Endothelial cell of umbilical vein (primary cell): ENCODE measurements at regions not wholly inside any gene's neighbourhood (a gene's known extent, or its start where the extent isn't known, plus 50 kb on each side); places are given as distances from the start of the nearest gene placed in this dataset.

Experiments
- BruUV-seq: library from RNA; stranded (reverse); fragments of 400-500 nt; replicated peaks from 2 replicates; lab custom pipeline; 2021; lab: Mats Ljungman, UMichigan
- CTCF ChIA-PET: fragments of 300-600, 350-600 bp; sonication (Branson Sonifier 250); formaldehyde crosslinking; loops from one replicate; lab custom pipeline; 2021; ENCODE audit warnings: antibody characterized with exemption, inconsistent platforms; lab: Charles Lee
- POLR2A ChIA-PET: fragments of 300-600, 350-600 bp; sonication (Branson Sonifier 250); formaldehyde crosslinking; loops from one replicate; lab custom pipeline; 2021; ENCODE audit warnings: antibody characterized with exemption, inconsistent platforms; lab: Charles Lee
- DNase-seq: peaks from one replicate; pipeline ENCODE4 v3.0.0-alpha.2; 2011; ENCODE audit warnings: low read depth, low spot score
- FAIRE-seq: peaks from 2 replicates; lab custom pipeline; 2011; peaks lifted over from hg19 to GRCh38; lab: Jason Lieb, UNC
- H2AFZ ChIP-seq: 2 replicates; pipeline ENCODE4 v1.6.0; 2012; ENCODE audit warnings: low read depth, low read length, control low read depth, inconsistent platforms
- H3K27ac ChIP-seq: 2 replicates; pipeline ENCODE4 v1.5.1; 2011; ENCODE audit warnings: low read depth, mild to moderate bottlenecking, control low read depth, low read length, moderate library complexity; ENCODE audit not compliant: insufficient read depth
- H3K27me3 ChIP-seq, 2 experiments: 2 replicates each; pipeline versions ENCODE4 v1.6.0 to v1.6.1; 2011; ENCODE audit warnings: low read length in 2 of 2, mixed read lengths in 1 of 2; ENCODE audit not compliant: control insufficient read depth in 2 of 2, insufficient read depth in 2 of 2
- H3K36me3 ChIP-seq, 2 experiments: 2 replicates in 1 of 2; 3 replicates in 1 of 2; pipeline ENCODE4 v1.5.1; 2011; ENCODE audit warnings: low read length in 2 of 2, mild to moderate bottlenecking in 1 of 2, moderate library complexity in 1 of 2; ENCODE audit not compliant: control insufficient read depth in 2 of 2, insufficient read depth in 2 of 2; ENCODE audit errors: extremely low read depth in 1 of 2
- H3K4me1 ChIP-seq: 3 replicates; pipeline ENCODE4 v1.5.1; 2011; ENCODE audit warnings: mild to moderate bottlenecking, low read length; ENCODE audit not compliant: control insufficient read depth, insufficient read depth; ENCODE audit errors: extremely low read depth
- H3K4me2 ChIP-seq: 2 replicates; pipeline ENCODE4 v1.6.1; 2011; ENCODE audit warnings: low read length, control low read depth, mixed read lengths; ENCODE audit not compliant: insufficient read depth
- H3K4me3 ChIP-seq, 3 experiments: fragments of 200-600 bp in 1 of 3; sonication (generic), shearing (Covaris generic) in 1 of 3; replicated peaks in 1 of 3; 2 replicates each; pipeline ENCODE4 v1.5.1; 2011 to 2016; ENCODE audit warnings: control low read depth in 3 of 3, low read length in 3 of 3, mild to moderate bottlenecking in 2 of 3, inconsistent platforms in 1 of 3, low read depth in 1 of 3, moderate library complexity in 1 of 3; ENCODE audit not compliant: insufficient read depth in 1 of 3
- H3K79me2 ChIP-seq: 2 replicates; pipeline ENCODE4 v1.6.0; 2012; ENCODE audit warnings: low read length, inconsistent platforms; ENCODE audit not compliant: control insufficient read depth, insufficient read depth
- H3K9ac ChIP-seq: replicated peaks from 2 replicates; pipeline ENCODE3; 2011; ENCODE audit warnings: low read length, control low read depth; ENCODE audit not compliant: insufficient read depth; ENCODE audit errors: extremely low read depth
- H3K9me1 ChIP-seq: replicated peaks from 3 replicates; pipeline ENCODE4 v1.6.0; 2011; ENCODE audit warnings: mild to moderate bottlenecking, low read length; ENCODE audit not compliant: control insufficient read depth, insufficient read depth; ENCODE audit errors: extremely low read depth
- H3K9me3 ChIP-seq: replicated peaks from 2 replicates; pipeline ENCODE4 v1.5.1; 2012; ENCODE audit warnings: low read length, inconsistent platforms; ENCODE audit not compliant: control insufficient read depth, insufficient read depth
- H4K20me1 ChIP-seq: replicated peaks from 2 replicates; pipeline ENCODE3; 2011; ENCODE audit warnings: mild to moderate bottlenecking, low read length; ENCODE audit not compliant: control insufficient read depth, insufficient read depth; ENCODE audit errors: extremely low read depth
- EZH2 ChIP-seq: IDR thresholded peaks from 2 replicates; pipeline ENCODE4 v1.6.1; 2012; ENCODE audit warnings: borderline replicate concordance, low read depth, mild to moderate bottlenecking, moderate library complexity, low read length, inconsistent platforms; ENCODE audit not compliant: severe bottlenecking
- FOS ChIP-seq: IDR thresholded peaks from 2 replicates; pipeline ENCODE4 v1.6.1; 2011; ENCODE audit warnings: mild to moderate bottlenecking, low read length, moderate library complexity, borderline replicate concordance; ENCODE audit not compliant: insufficient read depth
- GATA2 ChIP-seq: IDR thresholded peaks from 2 replicates; pipeline ENCODE4 v1.7.0; 2011; ENCODE audit warnings: low read depth, mild to moderate bottlenecking, moderate library complexity, mixed read lengths, low read length; ENCODE audit not compliant: insufficient read length, insufficient read depth
- JUN ChIP-seq: IDR thresholded peaks from 2 replicates; pipeline ENCODE4 v1.6.1; 2011; ENCODE audit warnings: borderline replicate concordance, low read depth; ENCODE audit not compliant: insufficient read length, insufficient read depth
- MYC ChIP-seq: IDR thresholded peaks from one replicate; pipeline ENCODE4 v1.6.1; 2011; ENCODE audit warnings: mild to moderate bottlenecking, low read depth, low read length
- POLR2A ChIP-seq: IDR thresholded peaks from 2 replicates; pipeline ENCODE4 v1.6.1; 2012; ENCODE audit warnings: low read depth, mild to moderate bottlenecking, control low read depth, low read length
- POLR2AphosphoS5 ChIP-seq: IDR thresholded peaks from 2 replicates; pipeline ENCODE4 v1.6.1; 2012; ENCODE audit warnings: low read depth, mild to moderate bottlenecking, control low read depth, low read length, moderate library complexity; ENCODE audit not compliant: insufficient read depth
- dilution Hi-C: fragments of 300-500 bp; cut with MboI; formaldehyde crosslinking; loops from one replicate; pipeline ENCODE4 v1.15.0; 2019; ENCODE audit warnings: low sequenced_read_pairs; ENCODE audit not compliant: extremely low pct_ligation_motif_present
- intact Hi-C: fragments of 100-400 bp; cut with micrococcal nuclease; formaldehyde crosslinking; loops from one replicate; pipeline ENCODE4 v1.10.0; 2022
- TF ChIP-seq, protein P1 (sequence below), 2 donors: IDR thresholded peaks; 1 replicate in 1 of 2; 2 replicates in 1 of 2; pipeline ENCODE4 v1.5.1; 2011; ENCODE audit warnings: low read length in 2 of 2, mild to moderate bottlenecking in 2 of 2, moderate library complexity in 2 of 2, control low read depth in 1 of 2, inconsistent platforms in 1 of 2, low read depth in 1 of 2; ENCODE audit not compliant: insufficient read depth in 1 of 2; ENCODE audit errors: extremely low read depth in 1 of 2
- TF ChIP-seq, protein P2 (sequence below): IDR thresholded peaks from 2 replicates; pipeline ENCODE4 v1.6.1; 2011; ENCODE audit not compliant: insufficient read depth, insufficient read length

DNA sequence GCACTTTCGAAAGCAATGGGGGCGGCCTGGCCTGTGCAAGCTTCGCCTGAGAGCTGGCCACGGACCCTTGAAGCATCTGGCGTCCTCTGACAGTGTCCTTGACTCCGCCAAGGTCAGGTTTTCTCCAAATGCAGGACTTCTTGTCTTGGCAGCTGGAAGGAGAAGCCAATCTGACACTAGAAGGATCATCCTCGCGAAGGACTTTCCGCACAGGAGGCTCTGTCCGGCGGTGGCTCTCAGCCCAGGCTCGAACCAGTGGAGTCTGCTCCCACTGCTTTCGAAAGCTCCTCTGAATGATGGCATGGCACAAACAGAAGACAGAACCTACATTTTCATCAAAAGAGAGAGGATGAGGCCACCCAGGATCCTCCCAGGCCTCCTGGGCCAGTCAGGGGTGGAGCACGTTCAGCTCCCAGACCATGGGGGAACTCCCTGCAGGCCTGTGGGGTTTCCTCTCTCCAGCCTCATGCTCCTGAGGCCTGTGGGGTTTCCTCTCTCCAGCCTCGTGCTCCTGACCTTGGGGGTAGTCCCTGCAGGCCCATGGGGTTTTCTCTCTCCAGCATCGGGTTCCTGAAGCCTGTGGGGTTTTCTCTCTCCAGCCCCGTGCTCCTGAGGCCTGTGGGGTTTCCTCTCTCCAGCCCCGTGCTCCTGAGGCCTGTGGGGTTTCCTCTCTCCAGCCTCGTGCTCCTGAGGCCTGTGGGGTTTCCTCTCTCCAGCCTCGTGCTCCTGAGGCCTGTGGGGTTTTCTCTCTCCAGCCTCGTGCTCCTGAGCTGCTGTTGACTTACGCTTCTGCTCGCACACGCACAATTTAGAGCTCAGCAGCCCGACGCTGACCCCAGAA lies 396.5 kb upstream of the SALL3 start:
- no peaks in the 10 kb centered on the region for H3K9me1 ChIP-seq
- intact Hi-C loops = no loop called here
- peaks cover 10% of the 10 kb centered on the region for H3K9me3 ChIP-seq
- H3K4me3 ChIP-seq = no peak overlapping the region
- TF ChIP-seq MYC (no peak), EZH2 (no peak), POLR2AphosphoS5 (no peak), GATA2 (no peak), FOS (no peak), POLR2A (no peak), JUN (no peak)
- TF ChIP-seq, protein P1, sequence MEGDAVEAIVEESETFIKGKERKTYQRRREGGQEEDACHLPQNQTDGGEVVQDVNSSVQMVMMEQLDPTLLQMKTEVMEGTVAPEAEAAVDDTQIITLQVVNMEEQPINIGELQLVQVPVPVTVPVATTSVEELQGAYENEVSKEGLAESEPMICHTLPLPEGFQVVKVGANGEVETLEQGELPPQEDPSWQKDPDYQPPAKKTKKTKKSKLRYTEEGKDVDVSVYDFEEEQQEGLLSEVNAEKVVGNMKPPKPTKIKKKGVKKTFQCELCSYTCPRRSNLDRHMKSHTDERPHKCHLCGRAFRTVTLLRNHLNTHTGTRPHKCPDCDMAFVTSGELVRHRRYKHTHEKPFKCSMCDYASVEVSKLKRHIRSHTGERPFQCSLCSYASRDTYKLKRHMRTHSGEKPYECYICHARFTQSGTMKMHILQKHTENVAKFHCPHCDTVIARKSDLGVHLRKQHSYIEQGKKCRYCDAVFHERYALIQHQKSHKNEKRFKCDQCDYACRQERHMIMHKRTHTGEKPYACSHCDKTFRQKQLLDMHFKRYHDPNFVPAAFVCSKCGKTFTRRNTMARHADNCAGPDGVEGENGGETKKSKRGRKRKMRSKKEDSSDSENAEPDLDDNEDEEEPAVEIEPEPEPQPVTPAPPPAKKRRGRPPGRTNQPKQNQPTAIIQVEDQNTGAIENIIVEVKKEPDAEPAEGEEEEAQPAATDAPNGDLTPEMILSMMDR (IDR thresholded peaks at IDR 0.05; ENCODE audit: extremely low read depth in 1 of 2, insufficient read depth in 1 of 2, low read depth in 1 of 2, low read length in 2 of 2) = no peak
- TF ChIP-seq, protein P2, sequence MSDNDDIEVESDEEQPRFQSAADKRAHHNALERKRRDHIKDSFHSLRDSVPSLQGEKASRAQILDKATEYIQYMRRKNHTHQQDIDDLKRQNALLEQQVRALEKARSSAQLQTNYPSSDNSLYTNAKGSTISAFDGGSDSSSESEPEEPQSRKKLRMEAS = no peak
- no peak overlapping the region for H3K4me2 ChIP-seq
- dilution Hi-C loops = no loop called here
- DNase-seq = no peak
- FAIRE-seq = no peak
- no peak overlapping the region for H3K27ac ChIP-seq
- no peak overlapping the region for H3K9ac ChIP-seq
- no TSS peak for BruUV-seq
- no peaks in the 10 kb centered on the region for H3K79me2 ChIP-seq
- no peak overlapping the region for H2AFZ ChIP-seq
- no peaks in the 10 kb centered on the region for H3K4me1 ChIP-seq
- no peaks in the 10 kb centered on the region for H3K36me3 ChIP-seq
- ChIA-PET POLR2A (no interaction called here), CTCF (no interaction called here)
- H3K27me3 ChIP-seq = no peaks in the 10 kb centered on the region
- H4K20me1 ChIP-seq = no peaks in the 10 kb centered on the region
